ENCODE measurements at regions not wholly inside any gene's neighbourhood (a gene's known extent, or its start where the extent isn't known, plus 50 kb on each side); places are given as distances from the start of the nearest gene placed in this dataset.
"Not testable (repeated sequence)": the region's sequence is repeated elsewhere in the genome, so short reads cannot be mapped to it uniquely, and the experiment has no call there.

DNA sequence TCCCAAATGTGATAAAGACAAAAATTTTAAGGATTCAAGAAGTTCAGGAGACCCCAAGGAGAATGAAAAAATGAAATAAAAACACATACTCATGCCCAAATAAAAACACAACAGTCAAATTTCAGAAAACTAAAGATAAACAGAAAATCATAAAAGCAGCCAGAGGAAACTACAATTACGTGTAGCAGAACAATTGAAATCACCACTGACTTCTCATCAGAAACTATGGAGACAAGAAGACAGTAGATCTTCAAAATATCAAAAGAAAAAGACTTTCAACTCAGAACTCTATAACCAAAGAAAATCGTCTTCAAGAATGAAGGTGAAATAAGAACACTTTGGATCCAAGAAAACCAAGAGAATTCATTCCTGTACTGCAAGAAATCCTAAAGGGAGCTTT is 54.9 kb downstream of the DIO3 start:
- DNase-seq (ENCODE audit: low read depth): no peak

DNA sequence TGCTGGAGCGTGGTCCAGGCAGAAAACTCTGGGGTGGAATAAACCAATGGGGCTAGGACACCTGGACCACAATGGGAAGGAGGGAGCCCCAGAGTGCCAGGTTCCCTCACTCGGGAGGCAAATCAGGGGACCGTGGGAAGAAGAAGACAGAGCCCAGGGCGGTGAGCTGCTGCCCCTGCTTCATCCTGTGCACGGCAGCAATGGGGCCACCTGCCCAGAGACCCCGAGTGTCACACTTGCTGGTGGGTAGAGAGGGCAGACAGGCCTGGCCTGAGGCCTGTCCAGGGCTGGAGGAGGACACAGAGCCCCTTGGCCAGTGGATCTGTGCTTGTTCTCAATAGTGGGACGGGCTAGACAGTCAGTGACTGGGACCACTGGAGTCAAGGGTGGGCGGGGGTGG is 58.2 kb downstream of the DIO3 start:
- DNase-seq (ENCODE audit: low read depth): no peak

DNA sequence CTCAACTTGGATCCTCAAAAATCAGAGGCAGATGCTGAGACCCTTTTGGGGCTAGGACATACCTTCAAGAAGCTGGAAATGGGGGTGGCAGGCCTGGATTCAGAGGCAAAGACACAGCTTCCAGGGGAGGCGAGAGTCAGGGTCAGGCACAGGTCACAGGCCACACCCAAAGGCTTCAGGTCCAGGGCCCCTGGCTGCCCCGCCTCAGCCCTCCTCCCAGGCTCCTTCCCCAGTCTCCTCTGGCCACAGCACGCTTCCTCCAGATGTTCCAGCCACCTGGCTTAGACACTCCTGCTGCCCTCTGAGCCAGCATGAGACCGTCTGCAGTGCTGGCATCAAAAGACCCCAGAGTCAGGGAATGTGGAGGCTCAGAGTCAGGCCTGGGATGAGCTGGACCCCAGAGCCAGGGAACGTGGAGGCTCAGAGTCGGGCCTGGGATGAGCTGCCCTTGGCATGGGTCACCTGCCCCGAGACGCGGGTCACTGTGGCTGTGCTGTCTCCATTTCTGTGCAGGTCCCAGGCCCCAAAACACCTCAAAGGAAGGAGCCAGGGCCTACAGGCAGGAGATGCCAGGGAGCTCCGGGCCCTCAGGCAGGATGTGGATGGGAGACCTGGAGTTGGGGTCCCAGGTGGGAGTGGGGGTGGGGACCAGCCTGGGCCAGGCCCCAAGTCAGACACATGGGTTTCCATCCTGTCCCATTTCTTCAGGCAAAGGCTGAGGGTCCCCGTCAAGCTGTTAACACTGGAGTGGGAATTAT is 58.9 kb downstream of the DIO3 start:
- DNase-seq (ENCODE audit: low read depth): no peak

DNA sequence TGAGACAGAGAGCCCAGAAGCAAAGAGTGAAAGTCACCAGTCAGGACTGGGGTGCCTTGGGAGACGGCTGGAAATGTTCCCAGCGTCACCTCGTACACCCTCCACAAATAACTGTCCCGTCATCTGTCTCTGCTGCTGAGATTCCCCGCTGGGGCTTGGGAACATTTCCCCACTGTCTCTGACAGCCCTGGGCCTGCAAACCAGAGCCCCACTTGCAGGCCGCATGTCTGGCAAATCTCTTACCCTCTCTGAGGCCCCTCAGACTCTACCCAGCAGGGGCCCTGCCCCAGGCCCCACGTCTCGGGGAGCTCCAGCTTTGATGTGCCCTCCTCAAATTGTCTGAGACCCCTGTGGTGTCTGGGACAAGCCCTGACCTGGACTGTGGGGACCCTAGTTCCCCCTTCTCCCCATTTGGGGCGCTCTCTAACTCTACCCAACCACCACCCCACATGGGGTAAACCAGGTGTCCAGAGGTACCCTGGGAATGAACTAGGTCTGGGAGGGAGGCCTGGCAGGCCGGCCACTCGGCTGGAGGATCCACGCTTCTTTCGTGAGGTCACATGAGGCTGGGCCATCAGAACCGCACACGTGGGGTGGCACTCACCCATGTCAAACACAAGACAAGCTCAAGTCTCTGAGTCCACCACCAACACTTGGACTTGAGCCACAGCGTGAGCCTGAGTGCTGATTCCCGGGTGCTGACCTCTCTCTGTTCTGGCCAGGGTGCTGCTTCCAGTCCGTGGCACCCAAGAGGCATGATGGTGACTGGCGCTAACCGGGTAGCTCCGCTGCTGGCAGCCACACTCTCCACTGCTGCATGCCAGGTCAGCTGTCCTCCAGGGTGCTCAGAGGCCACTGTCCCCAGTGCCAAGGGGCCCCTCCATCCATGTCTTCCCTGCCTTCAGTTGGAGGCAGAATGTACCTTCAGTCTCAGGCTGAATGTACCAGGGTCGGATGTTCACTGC is 59.8 kb downstream of the DIO3 start:
- no peak for DNase-seq (ENCODE audit: low read depth)

DNA sequence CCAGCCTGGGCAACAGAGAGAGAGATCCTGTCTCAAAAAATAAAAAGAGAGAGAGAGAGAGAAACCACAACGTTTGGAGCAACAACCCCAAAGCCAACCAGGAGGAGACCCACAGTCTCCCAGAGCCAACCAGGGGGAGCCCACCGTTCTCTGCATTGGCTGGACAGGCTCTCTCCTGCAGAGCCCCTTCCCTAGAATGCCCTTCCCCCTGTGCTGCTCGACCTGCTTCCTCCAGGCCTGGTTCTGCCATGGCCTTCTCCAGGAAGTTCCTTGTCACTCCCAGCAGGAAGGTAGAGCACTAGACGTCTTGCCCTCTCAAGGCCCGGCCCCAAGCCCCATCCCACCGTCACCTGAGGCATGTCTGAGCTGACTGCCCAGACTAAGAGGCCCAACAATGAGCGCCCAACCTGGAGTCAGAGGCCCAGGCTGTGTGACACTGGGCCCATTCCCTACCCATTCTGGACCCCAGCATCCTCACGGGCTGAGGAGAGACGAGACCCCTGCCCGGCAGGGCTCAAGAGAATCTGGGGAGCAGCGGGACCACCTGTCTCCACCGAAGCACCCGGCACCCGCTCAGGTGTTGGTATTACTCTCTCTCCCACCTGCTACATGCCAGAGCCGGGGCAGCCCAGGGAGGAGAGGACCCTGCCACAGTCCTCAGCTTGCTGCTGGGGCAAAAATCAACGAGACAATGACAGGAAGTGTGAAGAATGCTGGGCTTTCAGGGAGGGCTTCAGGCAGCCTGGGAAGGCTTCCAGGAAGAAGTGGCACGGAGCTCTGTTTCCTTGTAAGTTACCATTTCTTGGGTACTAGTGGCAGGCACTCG is 61.2 kb downstream of the DIO3 start:
- no peak for DNase-seq (ENCODE audit: low read depth)

DNA sequence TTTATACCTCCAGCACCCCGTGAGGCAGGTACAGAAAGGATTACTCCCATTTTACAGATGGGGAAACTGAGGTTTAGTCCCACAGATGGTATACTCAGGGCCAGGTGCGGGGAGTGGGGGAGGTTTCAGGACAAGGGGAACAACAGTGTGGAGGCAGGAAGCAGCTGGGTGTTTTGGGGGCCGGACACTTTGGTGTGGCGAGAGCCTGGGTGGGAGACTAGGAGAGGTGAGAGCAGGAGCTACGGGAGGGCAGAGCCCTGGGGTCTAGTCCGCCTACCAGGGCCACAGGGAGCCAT is 61.7 kb downstream of the DIO3 start:
- no peak for DNase-seq (ENCODE audit: low read depth)

DNA sequence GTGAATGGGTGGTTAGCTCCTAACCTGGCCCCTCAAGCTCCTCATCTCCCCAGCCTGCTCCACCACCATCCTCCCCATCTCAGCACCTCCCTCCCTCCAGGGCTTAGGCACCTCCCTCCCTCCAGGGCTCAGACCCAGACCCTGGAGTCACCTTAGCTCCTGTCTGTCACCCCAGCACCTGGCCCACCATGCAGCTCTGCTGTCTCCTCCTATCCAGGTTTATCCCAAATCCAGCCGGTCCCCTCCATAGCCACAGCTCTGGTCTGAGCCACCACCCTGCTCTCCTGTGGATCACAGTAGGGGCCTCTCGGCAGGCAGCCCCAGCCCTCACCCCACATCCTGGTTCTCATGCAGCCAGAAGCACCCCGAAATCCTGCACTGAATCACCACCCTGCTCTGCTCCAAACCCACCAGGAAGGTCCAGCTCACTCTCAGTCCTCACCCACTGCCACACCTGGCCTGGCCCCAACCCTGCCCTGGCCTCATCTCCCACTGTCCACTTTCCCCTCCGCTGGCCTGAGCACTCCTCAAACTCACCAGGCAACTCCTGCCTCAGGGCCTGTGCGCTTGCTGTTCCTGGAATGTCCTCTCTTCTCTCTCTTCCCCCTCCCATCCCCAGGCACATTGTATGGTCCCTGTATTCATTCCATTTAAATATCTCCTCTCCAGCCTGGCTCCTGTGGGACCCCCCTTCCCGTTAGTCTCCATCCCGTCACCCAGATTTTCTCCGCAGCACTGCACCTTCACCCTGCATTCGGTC is 62.6 kb downstream of the DIO3 start:
- no peak for DNase-seq (ENCODE audit: low read depth)

DNA sequence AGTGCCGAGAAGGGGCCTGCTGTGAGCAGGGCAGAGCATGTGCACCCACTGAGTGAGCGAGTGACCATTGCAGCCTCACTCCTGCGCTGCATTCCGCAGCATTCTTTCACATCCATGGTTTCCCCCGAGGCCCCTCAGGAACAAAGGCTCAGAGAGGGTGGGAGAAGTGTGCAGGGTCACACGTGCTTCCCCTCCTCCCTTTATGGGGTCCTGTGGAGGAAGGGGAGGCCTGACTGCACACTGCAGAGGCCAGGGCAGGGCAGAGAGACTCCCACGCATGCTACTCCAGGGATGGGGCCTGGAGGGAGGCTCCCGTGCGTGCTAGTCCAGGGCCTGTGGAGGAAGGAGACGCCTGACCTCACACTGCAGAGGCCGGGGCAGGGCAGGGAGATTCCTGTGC is 63.2 kb downstream of the DIO3 start:
- DNase-seq (ENCODE audit: low read depth): no peak

DNA sequence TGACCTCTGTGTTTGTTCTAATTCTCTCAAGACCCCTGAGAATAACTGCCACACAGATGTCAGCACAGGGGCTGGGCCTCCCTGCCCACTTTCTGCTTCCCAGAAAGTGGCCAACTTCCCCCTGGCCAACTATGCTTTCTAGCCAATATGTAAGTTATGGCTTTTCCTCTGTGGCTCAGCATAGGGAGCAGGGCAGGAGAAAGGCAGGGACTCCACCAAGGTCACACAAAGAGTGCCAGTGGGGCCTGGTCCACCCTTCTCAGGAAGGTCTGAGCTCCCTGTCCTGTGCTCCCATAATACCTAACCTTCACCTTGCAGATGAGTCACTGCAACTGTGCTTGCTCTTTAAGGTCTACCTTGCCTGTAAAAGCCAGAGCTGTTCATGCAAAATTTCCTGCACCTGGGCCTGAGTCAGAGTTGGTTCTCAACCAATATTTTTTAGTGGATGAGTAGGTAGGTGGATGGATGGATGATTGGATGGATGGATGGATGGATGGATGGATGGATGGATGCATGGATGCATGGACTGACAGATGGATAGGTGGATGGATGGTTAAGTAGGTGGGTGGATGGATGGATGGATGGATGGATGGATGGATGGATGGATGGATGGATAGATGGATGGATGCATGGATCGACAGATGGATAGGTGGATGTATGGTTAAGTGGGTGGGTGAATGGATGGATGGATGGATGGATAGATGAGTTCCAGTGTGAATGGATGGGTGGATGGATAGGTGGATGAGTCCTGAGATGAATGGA is 64.2 kb downstream of the DIO3 start:
- no peak for DNase-seq (ENCODE audit: low read depth)

DNA sequence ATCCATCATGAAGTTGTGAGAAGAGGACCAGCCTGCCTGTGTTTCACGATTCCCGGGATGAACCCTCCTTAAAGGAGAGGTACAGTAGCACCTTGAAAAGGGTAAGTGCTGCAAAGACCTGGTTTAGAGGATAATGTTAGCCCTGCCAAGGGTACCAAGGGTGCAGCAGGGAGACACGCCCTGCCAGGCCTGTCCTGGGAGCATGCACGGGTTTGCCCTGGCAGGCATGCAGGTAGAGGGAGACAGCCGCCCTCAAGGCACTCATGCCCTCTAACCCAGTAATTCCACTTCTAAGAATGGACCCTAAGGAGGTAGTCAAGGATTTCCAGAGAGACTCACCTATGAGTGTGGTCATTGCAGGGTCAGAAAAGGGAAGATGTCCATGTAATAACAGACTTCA is 65.0 kb downstream of the DIO3 start:
- DNase-seq (ENCODE audit: low read depth): no peak

DNA sequence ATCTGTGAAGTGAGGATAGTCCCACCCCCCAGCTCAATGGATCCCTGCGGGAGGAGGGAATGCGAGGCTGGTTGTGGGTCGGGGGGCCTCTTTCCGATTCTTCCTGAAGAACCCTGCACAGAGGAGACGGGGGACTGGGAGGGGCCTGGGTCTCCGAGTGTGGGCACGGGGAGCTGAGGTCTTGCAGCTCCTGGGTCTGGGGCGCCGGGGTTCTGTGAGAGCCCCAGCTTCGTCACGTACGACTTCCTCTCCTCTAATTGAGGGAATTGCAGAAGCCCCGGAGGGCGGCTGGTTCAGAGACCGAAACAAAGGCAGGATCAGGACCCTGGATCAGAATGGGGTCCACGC is 66.6 kb downstream of the DIO3 start:
- no peak for DNase-seq (ENCODE audit: low read depth)

DNA sequence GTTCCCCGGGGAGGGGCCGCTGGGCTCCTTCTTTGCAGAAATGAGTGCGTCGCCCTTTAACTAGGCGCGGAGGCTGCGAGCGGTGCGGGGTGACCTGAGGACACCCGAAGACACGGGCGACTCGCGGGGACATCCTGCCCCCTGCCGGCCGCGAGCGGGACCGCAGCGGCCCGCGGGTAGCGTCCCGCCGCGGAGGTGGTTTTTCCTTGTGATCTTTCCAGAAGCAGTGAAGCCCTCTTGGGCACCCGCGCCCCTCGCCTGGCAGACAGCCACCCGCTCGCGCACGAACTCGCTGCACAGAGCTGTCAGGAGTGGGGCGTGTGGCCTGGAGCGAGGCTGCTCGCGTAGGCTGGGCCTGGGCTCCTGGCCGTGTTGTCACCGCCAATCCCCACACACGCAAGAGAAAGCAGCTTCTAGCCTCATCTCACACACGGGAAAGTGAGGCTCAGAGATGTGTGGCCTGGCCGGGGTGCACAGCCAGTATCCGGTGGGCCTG is 67.2 kb downstream of the DIO3 start:
- peak; percentile 32 for DNase-seq (ENCODE audit: low read depth)

DNA sequence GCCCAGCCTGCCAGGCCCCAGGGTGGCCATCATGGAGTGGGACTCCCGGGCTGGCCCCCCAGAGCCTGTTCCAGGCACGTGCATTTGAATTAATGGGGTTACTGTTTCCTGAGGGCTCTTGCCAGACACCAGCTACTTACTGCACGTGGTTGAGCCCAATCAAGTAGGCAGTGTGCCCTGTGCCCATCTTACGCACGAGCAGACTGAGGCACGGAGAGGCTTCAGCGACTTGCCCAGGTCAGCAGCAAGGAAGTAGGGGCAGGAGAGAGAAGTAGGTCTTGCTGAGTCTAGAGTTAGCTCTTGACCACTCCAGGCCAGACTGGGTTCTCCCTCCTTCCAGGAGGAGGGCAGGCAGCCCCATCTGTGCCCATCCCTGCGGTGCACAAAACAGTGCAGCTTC is 67.7 kb downstream of the DIO3 start:
- no peak for DNase-seq (ENCODE audit: low read depth)

DNA sequence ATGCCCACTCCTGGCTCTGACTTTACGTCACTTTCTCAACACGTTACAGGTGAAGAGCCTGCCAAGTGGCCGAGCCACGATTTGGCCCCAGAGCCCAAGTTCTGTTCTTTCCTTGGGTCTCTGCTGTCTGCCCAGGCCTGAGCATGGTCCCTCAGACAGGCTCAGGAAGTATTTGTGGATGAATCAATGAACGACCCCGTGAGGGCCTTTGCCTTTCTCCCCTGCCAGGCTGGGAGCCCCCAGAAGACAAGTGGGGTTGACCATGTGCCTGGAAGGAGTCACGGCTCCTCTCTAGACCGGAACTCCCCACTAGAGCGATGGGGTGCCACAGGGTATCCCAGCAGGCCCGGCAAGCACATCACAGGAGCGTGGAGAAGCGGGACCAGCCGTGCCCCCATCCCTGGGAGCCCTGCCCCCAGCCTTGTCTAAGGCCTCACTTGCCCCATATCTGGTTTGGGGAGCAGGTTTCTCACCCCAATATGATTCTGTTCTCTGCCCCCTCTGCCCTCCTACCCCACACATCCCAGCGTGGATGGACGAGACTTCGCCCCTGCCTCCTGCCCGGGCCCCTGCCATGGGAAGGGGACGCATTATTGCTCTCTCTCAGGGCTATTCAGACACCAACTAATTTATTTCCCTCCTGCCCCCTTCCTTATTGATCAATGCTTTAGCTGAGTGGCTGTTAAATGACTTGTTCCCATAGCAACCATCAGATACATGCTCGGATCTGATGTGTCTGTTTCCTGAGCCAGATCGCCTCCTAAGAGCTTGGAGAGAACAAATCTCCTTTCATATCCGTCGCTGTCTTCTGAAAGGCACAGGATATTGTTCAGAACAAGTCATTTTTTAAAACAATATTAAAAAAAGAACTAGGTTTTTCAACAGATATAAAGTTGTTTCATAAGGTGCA is 69.0 kb downstream of the DIO3 start:
- no peak for DNase-seq (ENCODE audit: low read depth)

DNA sequence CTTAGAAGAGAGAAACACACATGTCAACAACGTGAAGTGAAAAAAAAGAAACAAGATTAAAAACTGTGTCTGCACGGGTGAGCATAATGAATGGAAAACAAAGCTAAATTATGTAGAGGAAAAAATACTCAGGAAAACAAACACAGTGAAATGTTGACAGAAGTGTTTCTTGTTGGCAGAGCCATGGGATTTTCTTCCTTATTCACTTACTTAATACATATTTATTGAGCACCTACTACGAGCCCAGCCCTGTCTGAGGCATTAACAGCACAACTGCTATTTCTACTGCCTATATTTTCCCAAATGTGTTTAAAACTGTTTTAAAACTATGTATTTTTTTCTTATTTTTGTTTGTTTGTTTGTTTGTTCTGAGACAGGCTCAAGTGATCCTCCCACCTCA is 69.9 kb downstream of the DIO3 start:
- no peak for DNase-seq (ENCODE audit: low read depth)

DNA sequence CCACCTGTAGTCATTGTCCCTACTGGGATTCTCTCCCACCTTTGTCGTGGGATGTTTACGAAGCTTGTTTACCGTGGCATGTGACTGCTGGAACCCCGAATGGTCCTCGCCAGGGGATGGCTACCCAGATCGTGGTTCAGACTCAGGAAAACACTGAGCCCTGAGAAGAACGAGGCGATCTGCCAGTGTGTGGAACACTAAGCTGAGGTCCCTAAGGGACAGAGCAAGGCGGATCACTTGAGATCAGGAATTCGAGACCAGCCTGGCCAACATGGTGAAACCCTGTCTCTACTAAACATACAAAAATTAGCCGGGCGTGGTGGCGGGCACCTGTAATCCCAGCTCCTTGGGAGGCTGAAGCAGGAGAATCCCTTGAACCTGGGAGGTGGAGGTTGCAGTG is 70.7 kb downstream of the DIO3 start:
- not testable (repeated sequence) for DNase-seq (ENCODE audit: low read depth)

DNA sequence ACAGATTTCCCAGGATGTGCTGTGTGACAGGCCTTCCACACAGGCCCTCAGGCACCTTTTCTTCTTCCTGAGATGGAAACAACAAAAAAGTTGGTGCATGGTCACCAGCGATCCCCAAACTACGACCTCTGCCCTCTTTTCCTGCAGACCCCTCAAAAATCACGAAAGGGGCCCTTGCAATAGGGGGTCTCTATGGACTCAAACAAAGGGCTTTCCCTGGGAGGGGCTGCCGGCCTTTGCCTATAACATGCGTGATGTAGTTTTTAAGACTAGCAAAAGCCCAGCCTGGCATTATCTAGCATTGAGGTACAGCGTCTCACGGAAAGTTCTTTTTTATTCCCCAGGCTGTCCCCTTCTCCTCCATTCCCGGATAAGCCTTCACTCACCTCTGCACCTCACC is 71.2 kb downstream of the DIO3 start:
- DNase-seq (ENCODE audit: low read depth): no peak

DNA sequence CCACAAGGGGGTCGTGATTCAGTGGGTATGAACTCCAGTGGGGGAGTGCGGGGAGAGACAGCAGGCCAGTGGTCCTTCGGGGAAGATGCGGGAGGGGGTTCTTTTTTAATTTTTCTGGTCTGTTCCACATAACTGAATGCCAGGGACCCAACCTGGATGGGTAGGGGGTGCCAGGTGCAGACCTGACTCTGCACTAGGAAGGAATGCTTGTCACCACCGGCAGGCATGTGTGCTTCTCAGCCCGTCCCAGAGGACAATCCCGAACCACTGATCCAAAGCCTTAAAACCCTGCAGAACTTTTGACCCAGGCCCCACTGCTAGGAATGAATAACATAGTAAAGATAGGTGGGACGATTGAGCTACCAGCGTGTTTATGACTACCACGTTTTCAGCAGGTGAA is 72.0 kb downstream of the DIO3 start:
- DNase-seq (ENCODE audit: low read depth): no peak

DNA sequence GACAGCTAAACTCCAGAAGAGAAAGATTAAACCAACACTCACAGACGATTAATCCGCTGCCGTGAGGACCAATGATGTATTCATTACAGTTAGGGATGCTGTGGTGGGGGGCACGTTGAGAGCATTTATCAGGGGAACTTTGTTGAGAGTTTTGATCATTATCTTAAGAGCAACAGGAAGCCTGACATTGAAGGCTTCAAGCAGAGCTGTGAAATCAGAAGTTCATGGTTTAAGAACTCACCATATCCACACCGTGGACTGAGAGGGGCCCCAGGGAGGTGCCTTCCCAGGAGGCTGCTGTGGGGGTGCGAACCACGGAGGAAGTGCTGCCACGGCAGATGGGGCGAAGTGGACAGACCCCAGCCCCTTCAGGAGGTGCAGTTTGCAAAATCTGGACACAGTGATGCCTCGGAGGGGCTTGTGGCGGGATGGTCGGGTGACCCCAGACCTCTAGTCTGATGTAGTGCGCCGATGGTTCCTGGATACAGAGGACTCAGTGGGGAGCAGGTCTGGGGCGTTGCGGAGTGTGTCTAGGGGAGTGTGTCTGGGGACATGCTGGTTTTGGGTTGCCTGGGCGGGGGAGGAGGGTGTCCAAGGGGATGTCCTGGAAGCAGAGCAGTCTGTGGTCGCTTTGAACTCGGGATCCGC is 73.0 kb downstream of the DIO3 start:
- no peak for DNase-seq (ENCODE audit: low read depth)

Data from CMK (cell line).